ENCODE measurements at regions not wholly inside any gene's neighbourhood (a gene's known extent, or its start where the extent isn't known, plus 50 kb on each side); places are given as distances from the start of the nearest gene placed in this dataset.

DNA sequence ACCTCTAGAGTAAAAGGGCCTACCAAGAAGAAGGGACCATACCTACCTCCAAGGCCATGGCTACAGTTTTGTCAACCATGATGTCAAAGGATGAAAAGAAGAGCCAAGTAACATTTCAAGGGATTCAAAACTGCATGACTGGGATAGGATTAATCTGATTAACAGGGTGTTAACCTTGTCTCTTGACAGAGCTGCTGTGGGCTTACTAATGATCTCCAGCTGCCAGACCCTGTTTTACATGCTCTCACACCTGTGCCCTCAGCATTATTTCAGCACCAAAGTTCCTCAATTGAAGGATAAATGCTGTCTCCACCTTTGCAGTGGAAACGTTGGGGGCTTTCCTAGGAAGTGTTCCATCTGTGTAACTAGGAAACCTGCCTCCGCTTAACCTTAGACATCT lies 78.3 kb downstream of the DMAC1 start:
- TF ChIP-seq, protein P1, sequence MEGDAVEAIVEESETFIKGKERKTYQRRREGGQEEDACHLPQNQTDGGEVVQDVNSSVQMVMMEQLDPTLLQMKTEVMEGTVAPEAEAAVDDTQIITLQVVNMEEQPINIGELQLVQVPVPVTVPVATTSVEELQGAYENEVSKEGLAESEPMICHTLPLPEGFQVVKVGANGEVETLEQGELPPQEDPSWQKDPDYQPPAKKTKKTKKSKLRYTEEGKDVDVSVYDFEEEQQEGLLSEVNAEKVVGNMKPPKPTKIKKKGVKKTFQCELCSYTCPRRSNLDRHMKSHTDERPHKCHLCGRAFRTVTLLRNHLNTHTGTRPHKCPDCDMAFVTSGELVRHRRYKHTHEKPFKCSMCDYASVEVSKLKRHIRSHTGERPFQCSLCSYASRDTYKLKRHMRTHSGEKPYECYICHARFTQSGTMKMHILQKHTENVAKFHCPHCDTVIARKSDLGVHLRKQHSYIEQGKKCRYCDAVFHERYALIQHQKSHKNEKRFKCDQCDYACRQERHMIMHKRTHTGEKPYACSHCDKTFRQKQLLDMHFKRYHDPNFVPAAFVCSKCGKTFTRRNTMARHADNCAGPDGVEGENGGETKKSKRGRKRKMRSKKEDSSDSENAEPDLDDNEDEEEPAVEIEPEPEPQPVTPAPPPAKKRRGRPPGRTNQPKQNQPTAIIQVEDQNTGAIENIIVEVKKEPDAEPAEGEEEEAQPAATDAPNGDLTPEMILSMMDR (conservative IDR thresholded peaks at IDR 0.05): no peak
- no peak for TF ChIP-seq EZH2 (IDR thresholded peaks at IDR 0.05; ENCODE audit: low read depth)
